Mesothelial cell of epicardium (in vitro differentiated cells): ENCODE measurements at regions not wholly inside any gene's neighbourhood (a gene's known extent, or its start where the extent isn't known, plus 50 kb on each side); places are given as distances from the start of the nearest gene placed in this dataset.

ENCODE experiments used
- DNase-seq, 2 experiments: peaks; one replicate each; pipeline ENCODE4 v3.0.0; 2021; ENCODE audit warnings: low spot score in 2 of 2; ENCODE audit not compliant: unreplicated experiment in 2 of 2
- H3K27ac Mint-ChIP-seq: 2 replicates; pipeline ENCODE4 v1.8.0; 2021; ENCODE audit warnings: mixed read lengths
- H3K27me3 Mint-ChIP-seq: 2 replicates; pipeline ENCODE4 v1.8.0; 2021; ENCODE audit warnings: low read depth, mixed read lengths
- H3K36me3 Mint-ChIP-seq: 2 replicates; pipeline ENCODE4 v1.8.0; 2021; ENCODE audit warnings: mixed read lengths
- H3K4me1 Mint-ChIP-seq: 2 replicates; pipeline ENCODE4 v1.8.0; 2021; ENCODE audit warnings: mixed read lengths
- H3K4me3 Mint-ChIP-seq: 2 replicates; pipeline ENCODE4 v1.8.0; 2021; ENCODE audit warnings: mild to moderate bottlenecking, moderate library complexity, mixed read lengths
- H3K9me3 Mint-ChIP-seq: 2 replicates; pipeline ENCODE4 v1.8.0; 2021; ENCODE audit warnings: mixed read lengths
- TF ChIP-seq, protein P1 (sequence below): fragments of 200-600 bp; sonication (generic); IDR thresholded peaks from one replicate; pipeline ENCODE4 v1.5.0; 2021; ENCODE audit warnings: antibody characterized with exemption; ENCODE audit not compliant: unreplicated experiment

DNA sequence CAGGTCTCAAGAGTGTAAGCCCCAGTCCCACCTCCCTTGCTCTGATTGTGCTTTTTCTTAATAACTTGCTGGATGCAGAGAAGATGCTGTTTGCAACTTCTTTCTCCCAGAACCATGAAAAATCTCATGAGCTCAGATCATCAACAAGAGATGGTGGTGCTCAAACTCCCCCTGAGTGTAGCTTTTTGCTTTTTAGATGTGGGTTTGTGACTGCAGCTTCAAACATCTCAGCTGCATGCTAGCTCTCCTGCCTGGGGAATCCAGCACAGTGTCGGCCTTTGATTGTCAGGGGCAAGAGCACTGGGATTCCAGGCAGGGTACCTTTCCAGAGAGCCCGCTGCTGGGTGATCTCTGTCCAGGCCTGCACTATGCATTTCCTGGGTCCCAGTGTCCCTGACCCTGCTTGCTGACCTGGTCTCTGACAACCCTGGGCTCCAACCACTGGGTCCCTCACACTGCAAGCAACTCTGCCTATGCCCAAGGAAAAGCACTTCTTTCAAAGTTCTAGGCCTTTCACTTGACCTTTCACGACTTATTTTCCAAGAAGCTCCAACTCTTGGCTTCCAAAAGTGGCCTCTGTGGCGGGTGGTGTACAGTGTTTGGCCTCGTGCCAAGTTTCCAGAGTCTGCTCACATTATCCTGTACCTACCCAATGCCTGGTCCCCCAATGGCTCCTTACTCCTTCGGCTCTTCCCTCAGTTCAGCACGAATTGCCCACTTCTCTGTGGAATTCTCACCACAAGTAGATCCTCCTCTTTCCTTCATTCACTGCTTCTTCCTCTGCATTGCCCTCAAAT is 69.7 kb upstream of the LY86 start:
- Mint-ChIP-seq H3K9me3 (no peaks in the 10 kb centered on the region), H3K27ac (no peak overlapping the region), H3K4me1 (no peaks in the 10 kb centered on the region), H3K27me3 (peaks cover 74% of the 10 kb centered on the region), H3K4me3 (no peak overlapping the region), H3K36me3 (no peaks in the 10 kb centered on the region)
- TF ChIP-seq, protein P1, sequence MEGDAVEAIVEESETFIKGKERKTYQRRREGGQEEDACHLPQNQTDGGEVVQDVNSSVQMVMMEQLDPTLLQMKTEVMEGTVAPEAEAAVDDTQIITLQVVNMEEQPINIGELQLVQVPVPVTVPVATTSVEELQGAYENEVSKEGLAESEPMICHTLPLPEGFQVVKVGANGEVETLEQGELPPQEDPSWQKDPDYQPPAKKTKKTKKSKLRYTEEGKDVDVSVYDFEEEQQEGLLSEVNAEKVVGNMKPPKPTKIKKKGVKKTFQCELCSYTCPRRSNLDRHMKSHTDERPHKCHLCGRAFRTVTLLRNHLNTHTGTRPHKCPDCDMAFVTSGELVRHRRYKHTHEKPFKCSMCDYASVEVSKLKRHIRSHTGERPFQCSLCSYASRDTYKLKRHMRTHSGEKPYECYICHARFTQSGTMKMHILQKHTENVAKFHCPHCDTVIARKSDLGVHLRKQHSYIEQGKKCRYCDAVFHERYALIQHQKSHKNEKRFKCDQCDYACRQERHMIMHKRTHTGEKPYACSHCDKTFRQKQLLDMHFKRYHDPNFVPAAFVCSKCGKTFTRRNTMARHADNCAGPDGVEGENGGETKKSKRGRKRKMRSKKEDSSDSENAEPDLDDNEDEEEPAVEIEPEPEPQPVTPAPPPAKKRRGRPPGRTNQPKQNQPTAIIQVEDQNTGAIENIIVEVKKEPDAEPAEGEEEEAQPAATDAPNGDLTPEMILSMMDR: no peak
- no peak for DNase-seq

DNA sequence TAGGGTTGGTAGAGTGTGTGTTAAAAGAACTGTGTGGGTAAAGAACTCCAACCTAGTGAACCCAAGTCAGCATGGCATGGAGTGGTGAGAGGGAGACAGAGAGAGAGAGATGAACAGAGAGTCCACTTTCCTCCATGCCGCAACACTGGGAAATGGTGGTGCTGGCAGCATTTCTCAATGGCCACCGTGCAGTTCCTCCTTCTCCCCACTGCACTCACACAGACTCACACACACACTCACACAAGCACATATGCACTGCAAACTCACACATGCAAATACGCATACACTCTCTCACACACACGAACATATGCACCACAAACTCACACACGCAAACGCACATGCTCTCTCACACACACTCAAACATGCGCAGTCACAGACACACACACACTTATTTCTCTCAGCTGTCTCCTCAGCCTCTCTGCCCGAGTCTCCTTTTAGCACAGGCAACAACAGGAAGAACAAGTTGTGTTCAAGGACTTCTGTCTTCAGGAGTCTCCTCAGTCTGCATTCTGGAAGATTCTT is 66.5 kb upstream of the LY86 start:
- H3K4me1 Mint-ChIP-seq: no peaks in the 10 kb centered on the region

DNA sequence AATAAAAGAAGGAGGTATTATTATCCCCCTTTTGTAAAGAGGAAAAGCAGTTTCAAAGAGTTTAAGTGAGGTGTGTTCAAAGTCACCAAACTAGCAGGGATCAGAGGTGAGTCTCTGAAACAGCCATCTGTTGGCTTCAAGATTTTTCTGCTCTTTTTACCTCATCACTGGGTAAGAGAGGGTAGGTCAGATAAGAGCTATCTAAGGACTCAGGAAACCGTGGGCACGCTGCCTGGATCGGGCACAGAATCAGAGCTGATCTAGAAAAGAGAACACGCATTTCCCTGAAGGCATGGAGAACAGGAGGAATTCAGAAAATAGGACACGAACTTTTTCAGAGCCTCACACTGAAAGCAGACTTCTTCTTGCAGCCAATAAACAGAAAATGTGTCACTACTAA is 65.8 kb upstream of the LY86 start:
- Mint-ChIP-seq H3K4me1 (no peaks in the 10 kb centered on the region), H3K36me3 (no peaks in the 10 kb centered on the region), H3K4me3 (no peak overlapping the region), H3K9me3 (peaks cover 7% of the 10 kb centered on the region), H3K27ac (no peak overlapping the region), H3K27me3 (peaks cover 73% of the 10 kb centered on the region)
- DNase-seq: no peak
- TF ChIP-seq, protein P1: no peak

More for the DNA sequence above, 66.5 kb upstream of the LY86 start:
- Mint-ChIP-seq H3K27me3 (peaks cover 71% of the 10 kb centered on the region), H3K4me3 (no peak overlapping the region), H3K27ac (no peak overlapping the region), H3K36me3 (no peaks in the 10 kb centered on the region), H3K9me3 (peaks cover 5% of the 10 kb centered on the region)
- no peak for DNase-seq
- TF ChIP-seq, protein P1: no peak

DNA sequence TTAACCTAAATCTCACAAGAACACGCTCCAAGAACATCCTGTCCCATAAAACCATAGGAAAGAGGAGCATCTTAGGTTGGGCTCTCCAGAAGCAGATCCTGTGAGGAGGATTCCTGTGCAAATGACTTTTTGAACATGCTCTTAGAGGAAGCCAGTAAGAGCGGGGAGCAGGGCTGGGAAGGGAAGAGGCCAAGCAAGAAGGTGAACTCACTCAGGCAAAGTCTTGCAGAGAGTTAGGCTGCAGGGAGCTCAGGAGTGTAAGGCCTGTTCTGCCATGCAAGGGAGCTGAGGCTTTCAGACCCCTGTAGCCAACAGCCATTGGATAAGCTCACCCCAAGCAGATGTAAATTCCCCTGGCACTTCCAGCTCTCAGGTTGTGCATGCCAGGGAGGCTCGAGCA is 63.6 kb upstream of the LY86 start:
- no peaks in the 10 kb centered on the region for H3K4me1 Mint-ChIP-seq
- H3K9me3 Mint-ChIP-seq: peaks cover 7% of the 10 kb centered on the region
- H3K36me3 Mint-ChIP-seq: no peaks in the 10 kb centered on the region
- TF ChIP-seq, protein P1: no peak
- H3K27ac Mint-ChIP-seq: no peak overlapping the region
- DNase-seq: no peak
- H3K4me3 Mint-ChIP-seq: no peak overlapping the region
- peaks cover 70% of the 10 kb centered on the region for H3K27me3 Mint-ChIP-seq

DNA sequence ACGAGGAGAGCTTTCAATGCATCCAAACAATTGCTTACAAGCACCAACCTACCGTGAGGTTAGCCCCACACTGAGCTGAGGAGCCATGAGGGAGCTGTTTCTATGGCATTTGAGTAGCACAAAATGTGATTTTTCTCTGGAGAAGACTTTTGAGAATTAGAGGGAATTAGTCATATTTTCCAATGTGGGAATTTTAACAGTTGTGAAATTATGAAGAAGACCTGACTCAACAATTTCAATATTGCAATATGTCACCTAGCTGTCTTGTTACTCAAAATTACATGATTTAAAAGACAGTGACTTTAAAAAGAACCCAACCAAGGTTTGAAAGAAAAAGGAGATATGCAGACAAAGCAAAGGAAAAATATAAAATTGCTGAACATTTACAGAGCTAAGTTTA is 62.6 kb upstream of the LY86 start:
- Mint-ChIP-seq H3K4me3 (no peak overlapping the region), H3K27me3 (peaks cover 73% of the 10 kb centered on the region), H3K9me3 (peaks cover 7% of the 10 kb centered on the region), H3K36me3 (no peaks in the 10 kb centered on the region), H3K27ac (no peak overlapping the region), H3K4me1 (no peaks in the 10 kb centered on the region)
- TF ChIP-seq, protein P1: no peak
- DNase-seq: no peak
